ENCODE measurements at regions not wholly inside any gene's neighbourhood (a gene's known extent, or its start where the extent isn't known, plus 50 kb on each side); places are given as distances from the start of the nearest gene placed in this dataset.

DNA sequence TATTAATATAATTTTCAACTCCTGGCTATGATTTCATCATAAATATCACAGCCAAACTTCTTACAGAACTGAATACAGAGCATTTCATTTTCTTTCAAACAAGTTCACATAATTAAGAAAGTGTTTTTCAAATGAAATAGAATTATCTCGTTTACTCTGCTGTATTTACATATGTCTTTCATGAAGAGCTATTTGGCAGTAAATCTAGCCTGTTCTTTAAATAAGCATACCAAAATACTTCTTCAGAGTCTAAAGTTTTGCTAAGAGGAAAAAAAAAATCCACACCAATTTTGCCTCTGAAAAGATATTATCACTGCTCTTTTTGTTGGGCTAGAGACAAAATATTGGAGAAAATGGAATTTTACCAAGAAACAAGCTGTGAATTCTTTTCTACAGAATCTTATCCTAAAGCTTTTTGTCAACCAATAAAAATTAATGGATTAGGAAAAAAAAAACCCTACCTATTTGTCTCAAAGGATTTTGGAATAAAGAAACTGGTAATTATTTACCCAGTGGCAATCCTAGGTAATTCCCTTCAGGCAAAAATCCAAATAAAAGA lies 287.9 kb upstream of the NR3C2 start:
- no peak for TF ChIP-seq CTCF (IDR thresholded peaks at IDR 0.05)
- TF ChIP-seq POLR2A (IDR thresholded peaks at IDR 0.05), result no peak
